Loucy (cell line): ENCODE measurements at regions not wholly inside any gene's neighbourhood (a gene's known extent, or its start where the extent isn't known, plus 50 kb on each side); places are given as distances from the start of the nearest gene placed in this dataset.

Experiments used
- H2AFZ ChIP-seq: fragments of 200-600 bp; sonication (generic); 2 replicates; pipeline ENCODE4 v1.6.0; 2016; ENCODE audit warnings: antibody characterized with exemption, mild to moderate bottlenecking, low read length, moderate library complexity
- H3F3A ChIP-seq: fragments of 200-600 bp; 2 replicates; pipeline ENCODE4 v1.6.0; 2016; ENCODE audit warnings: antibody characterized with exemption, low read depth, mild to moderate bottlenecking
- H3K27me3 ChIP-seq: fragments of 200-600 bp; sonication (generic); 2 replicates; pipeline ENCODE4 v1.6.1; 2014; ENCODE audit warnings: low read length, mild to moderate bottlenecking; ENCODE audit not compliant: insufficient read depth, poor library complexity, severe bottlenecking
- H3K36me3 ChIP-seq: fragments of 200-600 bp; sonication (generic); 2 replicates; pipeline ENCODE4 v1.6.1; 2016; ENCODE audit warnings: low read length; ENCODE audit not compliant: insufficient read depth
- H3K4me1 ChIP-seq: fragments of 200-600 bp; sonication (generic); 2 replicates; pipeline ENCODE4 v1.5.1; 2014; ENCODE audit warnings: low read length, mild to moderate bottlenecking; ENCODE audit not compliant: insufficient read depth, poor library complexity, severe bottlenecking
- H3K4me2 ChIP-seq: fragments of 200-600 bp; sonication (generic); 2 replicates; pipeline ENCODE4 v1.6.0; 2014; ENCODE audit warnings: antibody characterized with exemption, low read length, low read depth, mild to moderate bottlenecking; ENCODE audit not compliant: poor library complexity, severe bottlenecking
- H3K4me3 ChIP-seq: fragments of 200-600 bp; sonication (generic); 2 replicates; pipeline ENCODE4 v1.5.1; 2014; ENCODE audit warnings: low read length, mild to moderate bottlenecking, mixed read lengths; ENCODE audit not compliant: poor library complexity, severe bottlenecking
- H3K79me2 ChIP-seq: fragments of 200-600 bp; sonication (generic); 2 replicates; pipeline ENCODE4 v1.6.1; 2014; ENCODE audit warnings: low read length; ENCODE audit not compliant: insufficient read depth
- H3K9ac ChIP-seq: fragments of 200-600 bp; sonication (generic); 2 replicates; pipeline ENCODE4 v1.6.0; 2014; ENCODE audit warnings: mild to moderate bottlenecking, low read depth, low read length, moderate library complexity; ENCODE audit not compliant: poor library complexity, severe bottlenecking
- H3K9me2 ChIP-seq: fragments of 200-600 bp; sonication (generic); replicated peaks from 2 replicates; pipeline ENCODE4 v1.6.1; 2016; ENCODE audit warnings: low read depth, low read length, mixed read lengths
- H3K9me3 ChIP-seq: fragments of 200-600 bp; sonication (generic); 2 replicates; pipeline ENCODE4 v1.6.1; 2014; ENCODE audit warnings: mild to moderate bottlenecking, antibody characterized with exemption, low read length, low read depth; ENCODE audit not compliant: insufficient read depth
- H4K20me1 ChIP-seq: fragments of 200-600 bp; sonication (generic); 2 replicates; pipeline ENCODE4 v1.6.0; 2014; ENCODE audit warnings: antibody characterized with exemption, low read length, mild to moderate bottlenecking; ENCODE audit not compliant: insufficient read depth, poor library complexity, severe bottlenecking
- EZH2phosphoT487 ChIP-seq: fragments of 200-600 bp; IDR thresholded peaks from 2 replicates; pipeline ENCODE4 v1.6.1; 2018; ENCODE audit warnings: antibody characterized with exemption, mild to moderate bottlenecking, moderate library complexity, borderline replicate concordance
- TF ChIP-seq, protein P1 (sequence below): fragments of 200-600 bp; sonication (generic); conservative IDR thresholded peaks from 2 replicates; pipeline ENCODE4 v1.5.1; 2014; ENCODE audit warnings: mild to moderate bottlenecking, antibody characterized with exemption, low read length

DNA sequence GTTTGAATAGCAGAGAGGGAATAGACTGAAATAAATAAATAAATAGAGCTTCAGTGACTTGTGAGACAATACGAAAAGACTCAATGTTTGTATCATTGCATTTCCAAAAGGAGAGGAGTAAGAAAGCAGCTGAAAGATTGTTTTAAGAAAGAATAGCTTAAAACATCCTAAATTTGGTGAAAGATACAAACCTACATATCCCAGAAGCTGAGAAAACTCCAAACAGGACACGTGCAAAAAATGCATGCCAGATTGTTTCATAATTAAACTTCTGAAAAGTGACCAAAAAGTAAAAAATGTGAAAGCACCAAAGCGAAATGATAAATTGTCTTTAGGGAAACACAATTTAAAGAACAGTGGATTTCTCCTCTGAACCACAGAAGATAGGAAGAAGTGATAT, 711.0 kb downstream of the AACS start:
- Histone ChIP-seq H3K9me3 (no peaks in the 10 kb centered on the region), H3K9me2 (no peaks in the 10 kb centered on the region), H3K4me3 (no peak overlapping the region), H3K4me2 (no peak overlapping the region), H2AFZ (no peak overlapping the region), H3K27me3 (no peaks in the 10 kb centered on the region), H3K4me1 (no peaks in the 10 kb centered on the region), H4K20me1 (no peaks in the 10 kb centered on the region), H3K79me2 (no peaks in the 10 kb centered on the region), H3K36me3 (no peaks in the 10 kb centered on the region), H3K9ac (no peak overlapping the region), H3F3A (no peaks in the 10 kb centered on the region)
- no peak for TF ChIP-seq EZH2phosphoT487
- TF ChIP-seq, protein P1, sequence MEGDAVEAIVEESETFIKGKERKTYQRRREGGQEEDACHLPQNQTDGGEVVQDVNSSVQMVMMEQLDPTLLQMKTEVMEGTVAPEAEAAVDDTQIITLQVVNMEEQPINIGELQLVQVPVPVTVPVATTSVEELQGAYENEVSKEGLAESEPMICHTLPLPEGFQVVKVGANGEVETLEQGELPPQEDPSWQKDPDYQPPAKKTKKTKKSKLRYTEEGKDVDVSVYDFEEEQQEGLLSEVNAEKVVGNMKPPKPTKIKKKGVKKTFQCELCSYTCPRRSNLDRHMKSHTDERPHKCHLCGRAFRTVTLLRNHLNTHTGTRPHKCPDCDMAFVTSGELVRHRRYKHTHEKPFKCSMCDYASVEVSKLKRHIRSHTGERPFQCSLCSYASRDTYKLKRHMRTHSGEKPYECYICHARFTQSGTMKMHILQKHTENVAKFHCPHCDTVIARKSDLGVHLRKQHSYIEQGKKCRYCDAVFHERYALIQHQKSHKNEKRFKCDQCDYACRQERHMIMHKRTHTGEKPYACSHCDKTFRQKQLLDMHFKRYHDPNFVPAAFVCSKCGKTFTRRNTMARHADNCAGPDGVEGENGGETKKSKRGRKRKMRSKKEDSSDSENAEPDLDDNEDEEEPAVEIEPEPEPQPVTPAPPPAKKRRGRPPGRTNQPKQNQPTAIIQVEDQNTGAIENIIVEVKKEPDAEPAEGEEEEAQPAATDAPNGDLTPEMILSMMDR = no peak

DNA sequence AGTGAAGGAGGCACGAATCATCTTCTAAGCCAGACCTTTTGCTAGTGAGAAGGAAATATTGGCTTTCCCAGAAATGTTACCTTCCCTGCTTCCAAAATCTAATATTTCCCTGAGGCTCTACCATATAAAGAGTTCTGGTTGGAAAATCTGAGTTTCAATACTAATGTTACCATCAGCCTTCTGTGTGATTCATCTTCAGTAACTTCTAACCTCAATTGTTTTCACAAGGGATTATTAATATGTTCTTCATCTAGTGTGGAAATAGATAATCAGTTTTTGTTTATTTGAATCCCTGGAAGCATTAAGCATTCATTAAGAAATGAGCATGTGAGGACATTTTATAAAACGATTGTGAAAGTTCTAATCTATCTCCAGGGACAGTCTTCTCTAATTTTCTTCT, 720.9 kb downstream of the AACS start:
- TF ChIP-seq, protein P1 = no peak
- TF ChIP-seq EZH2phosphoT487 = no peak
- no peaks in the 10 kb centered on the region for H3K27me3 ChIP-seq
- no peak overlapping the region for H3K4me2 ChIP-seq
- no peaks in the 10 kb centered on the region for H3K36me3 ChIP-seq
- no peak overlapping the region for H2AFZ ChIP-seq
- H3K9me2 ChIP-seq = no peaks in the 10 kb centered on the region
- H4K20me1 ChIP-seq = no peaks in the 10 kb centered on the region
- H3K4me3 ChIP-seq = no peak overlapping the region
- H3K79me2 ChIP-seq = no peaks in the 10 kb centered on the region
- no peaks in the 10 kb centered on the region for H3K4me1 ChIP-seq
- H3K9me3 ChIP-seq = peaks cover 3% of the 10 kb centered on the region; the same call in 1 of the 2 replicates
- no peaks in the 10 kb centered on the region for H3F3A ChIP-seq
- H3K9ac ChIP-seq = no peak overlapping the region

DNA sequence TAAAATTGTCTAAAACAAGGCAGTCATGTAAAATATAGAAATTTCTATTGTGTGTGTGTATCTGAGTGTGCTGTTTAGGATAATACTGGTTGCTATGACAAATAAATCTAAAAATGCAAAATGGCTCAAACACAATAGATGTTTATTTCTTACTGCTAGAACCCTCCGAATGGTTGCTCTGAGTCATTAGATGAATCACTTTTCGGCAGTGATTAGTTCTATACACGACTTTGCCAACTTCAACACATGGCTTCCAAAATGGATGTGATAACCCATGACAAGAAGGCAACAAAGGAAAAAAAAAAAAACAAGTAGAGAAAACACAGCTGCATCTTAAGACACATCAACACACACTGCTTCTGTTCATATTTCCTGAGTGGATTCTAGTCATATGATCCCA, 729.2 kb downstream of the AACS start:
- Histone ChIP-seq H3F3A (no peaks in the 10 kb centered on the region), H3K79me2 (no peaks in the 10 kb centered on the region), H3K4me3 (no peak overlapping the region), H3K9ac (no peak overlapping the region), H3K4me2 (no peak overlapping the region), H3K9me3 (no peaks in the 10 kb centered on the region; the same call in 1 of the 2 replicates), H3K36me3 (no peaks in the 10 kb centered on the region), H4K20me1 (no peaks in the 10 kb centered on the region), H3K27me3 (no peaks in the 10 kb centered on the region), H3K9me2 (no peaks in the 10 kb centered on the region), H3K4me1 (no peaks in the 10 kb centered on the region), H2AFZ (no peak overlapping the region)
- no peak for TF ChIP-seq EZH2phosphoT487
- TF ChIP-seq, protein P1 = no peak
